Ovary (tissue), 3 donors: ENCODE measurements at regions not wholly inside any gene's neighbourhood (a gene's known extent, or its start where the extent isn't known, plus 50 kb on each side); places are given as distances from the start of the nearest gene placed in this dataset.

Experiments
- EP300 ChIP-seq: sonication (generic); formaldehyde crosslinking; IDR thresholded peaks from one replicate; pipeline ENCODE4 v1.6.1; 2017; ENCODE audit warnings: antibody characterized with exemption
- POLR2A ChIP-seq: fragments of 450-650 bp; IDR thresholded peaks from one replicate; pipeline ENCODE4 v1.6.1; 2017; ENCODE audit warnings: antibody characterized with exemption, mild to moderate bottlenecking, moderate library complexity
- TF ChIP-seq, protein P1 (sequence below), 3 donors: fragments of 450-650 bp in 2 of 3; fragments of 200-600 bp in 1 of 3; IDR thresholded peaks; one replicate each; pipeline versions ENCODE4 v1.5.1 to v1.8.0; 2016 to 2022; ENCODE audit warnings: antibody characterized with exemption in 3 of 3, mild to moderate bottlenecking in 1 of 3
- donor health status: DM: no; HTN: no; CAD: no.

DNA sequence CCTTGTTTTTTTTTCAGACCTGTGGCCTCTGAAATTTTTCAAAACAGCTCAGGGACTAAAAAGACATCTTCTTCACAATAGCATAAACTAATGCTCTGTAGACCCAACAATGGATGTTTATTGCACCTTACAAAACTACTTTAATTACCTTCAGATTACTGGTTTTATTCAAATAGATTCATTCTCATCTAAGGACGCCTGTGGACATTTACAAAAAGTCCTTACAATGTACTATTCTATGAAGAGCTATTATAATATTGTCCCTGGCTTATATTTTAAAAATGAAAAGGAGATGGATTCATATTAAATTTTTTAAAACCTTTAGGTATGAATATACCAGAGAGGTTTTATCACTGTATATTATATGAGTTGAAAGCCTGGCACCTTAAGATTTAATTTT is 238.4 kb upstream of the NR5A2 start:
- TF ChIP-seq, protein P1, sequence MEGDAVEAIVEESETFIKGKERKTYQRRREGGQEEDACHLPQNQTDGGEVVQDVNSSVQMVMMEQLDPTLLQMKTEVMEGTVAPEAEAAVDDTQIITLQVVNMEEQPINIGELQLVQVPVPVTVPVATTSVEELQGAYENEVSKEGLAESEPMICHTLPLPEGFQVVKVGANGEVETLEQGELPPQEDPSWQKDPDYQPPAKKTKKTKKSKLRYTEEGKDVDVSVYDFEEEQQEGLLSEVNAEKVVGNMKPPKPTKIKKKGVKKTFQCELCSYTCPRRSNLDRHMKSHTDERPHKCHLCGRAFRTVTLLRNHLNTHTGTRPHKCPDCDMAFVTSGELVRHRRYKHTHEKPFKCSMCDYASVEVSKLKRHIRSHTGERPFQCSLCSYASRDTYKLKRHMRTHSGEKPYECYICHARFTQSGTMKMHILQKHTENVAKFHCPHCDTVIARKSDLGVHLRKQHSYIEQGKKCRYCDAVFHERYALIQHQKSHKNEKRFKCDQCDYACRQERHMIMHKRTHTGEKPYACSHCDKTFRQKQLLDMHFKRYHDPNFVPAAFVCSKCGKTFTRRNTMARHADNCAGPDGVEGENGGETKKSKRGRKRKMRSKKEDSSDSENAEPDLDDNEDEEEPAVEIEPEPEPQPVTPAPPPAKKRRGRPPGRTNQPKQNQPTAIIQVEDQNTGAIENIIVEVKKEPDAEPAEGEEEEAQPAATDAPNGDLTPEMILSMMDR (IDR thresholded peaks at IDR 0.05): no peak
- TF ChIP-seq POLR2A (no peak), EP300 (no peak)
